Lung (tissue), 11 donors: ENCODE measurements at regions not wholly inside any gene's neighbourhood (a gene's known extent, or its start where the extent isn't known, plus 50 kb on each side); places are given as distances from the start of the nearest gene placed in this dataset.

ENCODE experiments used
- ATAC-seq: fragments of 200-7000 bp; cut with Tn5 transposase; one replicate; pipeline ENCODE4 v1.9.1; 2020; ENCODE audit warnings: moderate number of reproducible peaks; ENCODE audit not compliant: insufficient read depth, low FRiP score
- DNase-seq, 3 donors: peaks; one replicate each; pipeline ENCODE4 v3.0.0-alpha.2; 2013 to 2017
- H3K27ac ChIP-seq, 2 donors: one replicate each; pipeline ENCODE4 v1.5.1; 2013; ENCODE audit warnings: mild to moderate bottlenecking in 2 of 2, moderate library complexity in 2 of 2, control low read depth in 1 of 2, inconsistent platforms in 1 of 2, low read depth in 1 of 2, low read length in 1 of 2
- H3K27me3 ChIP-seq, 3 donors: one replicate each; pipeline ENCODE4 v1.5.1; 2013; ENCODE audit warnings: low read length in 2 of 3; ENCODE audit not compliant: control insufficient read depth in 3 of 3, insufficient read depth in 3 of 3
- H3K36me3 ChIP-seq, 4 donors: one replicate each; pipeline ENCODE4 v1.5.1; 2013; ENCODE audit warnings: low read length in 4 of 4, mild to moderate bottlenecking in 1 of 4, moderate library complexity in 1 of 4; ENCODE audit not compliant: control insufficient read depth in 4 of 4, insufficient read depth in 4 of 4
- H3K4me1 ChIP-seq, 5 donors: one replicate each; pipeline ENCODE4 v1.5.1; 2013; ENCODE audit warnings: low read length in 5 of 5, mild to moderate bottlenecking in 2 of 5, moderate library complexity in 1 of 5; ENCODE audit not compliant: control insufficient read depth in 5 of 5, insufficient read depth in 5 of 5
- H3K4me3 ChIP-seq: one replicate; pipeline ENCODE4 v1.5.1; 2013; ENCODE audit warnings: mild to moderate bottlenecking, control low read depth, moderate library complexity
- H3K9ac ChIP-seq, 2 donors: one replicate each; pipeline ENCODE4 v1.5.1; 2013; ENCODE audit warnings: low read length in 2 of 2, control low read depth in 1 of 2; ENCODE audit not compliant: insufficient read depth in 1 of 2
- H3K9me3 ChIP-seq, 4 donors: one replicate each; pipeline ENCODE4 v1.5.1; 2013; ENCODE audit warnings: low read length in 3 of 4, mild to moderate bottlenecking in 1 of 4, moderate library complexity in 1 of 4; ENCODE audit not compliant: control insufficient read depth in 4 of 4, insufficient read depth in 3 of 4
- CTCF ChIP-seq: IDR thresholded peaks from 2 replicates; pipeline ENCODE4 v1.5.1; 2012; ENCODE audit warnings: mild to moderate bottlenecking; ENCODE audit errors: control extremely low read depth, extremely low read depth
- WGBS, 2 donors: extraction: QIAGEN DNeasy Blood & Tissue Kit; methylation state at CpG; one replicate each; pipeline ENCODE4 v1.1.7; 2013; 5-methylcytosine and 5-hydroxymethylcytosine counted together
- donor health status: control.
- donor health status: control.
- donor health status: Bipolar disorder and iron deficiency.
- donor health status: healthy.
- donor health status: DM: yes; HTN: yes; CAD: no.

- DNase-seq (no peak), ATAC-seq (no peak)
- no peaks in the 10 kb centered on the region for H3K36me3 ChIP-seq
- WGBS, 2 donors = 88 to 92% methylated on average over 3 of the region's 3 CpGs
- H3K4me3 ChIP-seq = no peak overlapping the region
- no peaks in the 10 kb centered on the region for H3K27me3 ChIP-seq
- no peaks in the 10 kb centered on the region for H3K9me3 ChIP-seq
- peaks cover 0 to 3% (median 0%) of the 10 kb centered on the region in 5 donors for H3K4me1 ChIP-seq
- TF ChIP-seq CTCF = no peak
- no peak overlapping the region for H3K9ac ChIP-seq
- H3K27ac ChIP-seq = no peak overlapping the region
These were observed 129.3 kb upstream of the SASH1 start for GRCh38 chr6:148213366-148213765.

- TF ChIP-seq CTCF = no peak
- DNase-seq (no peak), ATAC-seq (no peak)
- peaks cover 0 to 3% (median 0%) of the 10 kb centered on the region in 5 donors for H3K4me1 ChIP-seq
- no peak overlapping the region for H3K27ac ChIP-seq
- H3K9me3 ChIP-seq = no peaks in the 10 kb centered on the region
- 92 to 93% methylated on average over 5 of the region's 5 CpGs for WGBS, 2 donors
- no peaks in the 10 kb centered on the region for H3K27me3 ChIP-seq
- H3K36me3 ChIP-seq = no peaks in the 10 kb centered on the region
- H3K4me3 ChIP-seq = no peak overlapping the region
- H3K9ac ChIP-seq = no peak overlapping the region
These were observed 128.0 kb upstream of the SASH1 start for GRCh38 chr6:148214667-148215066.

GRCh38 chr6:148217051-148217450 is 125.6 kb upstream of the SASH1 start:
- Histone ChIP-seq H3K9me3 (no peaks in the 10 kb centered on the region), H3K4me3 (no peak overlapping the region), H3K27me3 (no peaks in the 10 kb centered on the region), H3K27ac (no peak overlapping the region), H3K36me3 (no peaks in the 10 kb centered on the region), H3K9ac (no peak overlapping the region), H3K4me1 (peaks cover 0 to 3% (median 0%) of the 10 kb centered on the region in 5 donors)
- TF ChIP-seq CTCF = no peak
- ATAC-seq = no peak
- DNase-seq = no peak
- WGBS, 2 donors = 91 to 93% methylated on average over 4 of the region's 4 CpGs

GRCh38 chr6:148217921-148218320 is 124.7 kb upstream of the SASH1 start:
- 32 to 43% methylated on average over 3 of the region's 3 CpGs for WGBS, 2 donors
- Histone ChIP-seq H3K9me3 (no peaks in the 10 kb centered on the region), H3K27me3 (no peaks in the 10 kb centered on the region), H3K27ac (no peak overlapping the region), H3K9ac (no peak overlapping the region), H3K36me3 (no peaks in the 10 kb centered on the region), H3K4me1 (peaks cover 0 to 3% (median 0%) of the 10 kb centered on the region in 5 donors), H3K4me3 (no peak overlapping the region)
- ATAC-seq (no peak), DNase-seq (peak in 1 of 3 donors; percentile 39)
- no peak for TF ChIP-seq CTCF
